GM12891 (cell line): ENCODE measurements at regions not wholly inside any gene's neighbourhood (a gene's known extent, or its start where the extent isn't known, plus 50 kb on each side); places are given as distances from the start of the nearest gene placed in this dataset.

Experiments
- POLR2A ChIP-seq: IDR thresholded peaks from 2 replicates; pipeline ENCODE4 v1.6.1; 2011; ENCODE audit warnings: low read depth, low read length, control low read depth
- POLR2AphosphoS5 ChIP-seq: IDR thresholded peaks from 2 replicates; pipeline ENCODE4 v1.6.1; 2011; ENCODE audit warnings: low read depth, low read length, control low read depth
- SPI1 ChIP-seq: IDR thresholded peaks from 2 replicates; pipeline ENCODE4 v1.6.1; 2011; ENCODE audit warnings: low read depth, low read length, control low read depth
- TAF1 ChIP-seq: IDR thresholded peaks from 2 replicates; pipeline ENCODE4 v1.6.1; 2011; ENCODE audit warnings: low read depth, low read length, control low read depth

- no peak for TF ChIP-seq TAF1
- no peak for TF ChIP-seq POLR2A
- TF ChIP-seq POLR2AphosphoS5: no peak
- no peak for TF ChIP-seq SPI1
These were observed 149.4 kb upstream of the DCC start for GRCh38 chr18:52190631-52191030.
